NOMO-1 treated with dmso at 0.1 percent for 144 hours (cell line): ENCODE measurements at regions not wholly inside any gene's neighbourhood (a gene's known extent, or its start where the extent isn't known, plus 50 kb on each side); places are given as distances from the start of the nearest gene placed in this dataset.

Experiments
- DNase-seq: peaks from one replicate; lab custom pipeline; 2025; ENCODE audit not compliant: unreplicated experiment; lab: John Stamatoyannopoulos, UW

DNA sequence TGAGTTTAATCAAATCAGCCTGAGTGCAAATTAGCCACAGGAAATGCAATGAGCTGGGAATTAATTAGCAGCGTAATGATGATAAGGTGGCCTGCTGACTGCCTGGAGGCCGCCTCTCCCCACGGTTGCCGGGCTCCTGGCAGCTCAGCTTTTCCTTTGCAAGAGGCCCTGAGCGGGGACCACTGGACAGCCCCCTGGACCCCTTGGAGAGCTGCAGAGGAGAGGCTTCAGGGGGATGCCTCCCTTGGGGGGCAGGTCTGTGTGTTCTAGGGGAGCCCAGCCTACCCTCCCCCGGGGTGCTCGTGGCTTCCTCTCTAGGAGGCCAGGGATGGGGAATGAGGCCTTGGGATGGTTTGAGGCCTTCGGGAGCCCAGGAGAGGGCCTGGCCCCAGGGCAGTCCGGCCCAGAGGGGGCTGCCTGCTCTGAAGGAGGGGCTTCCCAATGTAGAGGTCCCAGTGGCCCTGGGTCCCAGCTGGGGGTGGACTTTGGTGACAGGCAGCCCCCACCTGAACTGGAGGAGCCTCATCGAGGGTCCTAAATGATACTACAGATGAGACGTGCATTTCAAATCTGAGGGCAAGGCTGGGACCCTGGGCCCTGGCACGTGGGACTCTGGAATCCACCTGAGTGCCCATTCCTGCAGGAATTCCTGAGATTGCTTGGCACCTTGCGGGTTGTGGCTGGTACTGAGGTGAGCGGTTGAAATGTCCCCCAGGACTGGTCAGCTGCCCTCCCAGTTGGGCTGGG, 66.4 kb upstream of the BHLHE23 start:
- DNase-seq: no peak

DNA sequence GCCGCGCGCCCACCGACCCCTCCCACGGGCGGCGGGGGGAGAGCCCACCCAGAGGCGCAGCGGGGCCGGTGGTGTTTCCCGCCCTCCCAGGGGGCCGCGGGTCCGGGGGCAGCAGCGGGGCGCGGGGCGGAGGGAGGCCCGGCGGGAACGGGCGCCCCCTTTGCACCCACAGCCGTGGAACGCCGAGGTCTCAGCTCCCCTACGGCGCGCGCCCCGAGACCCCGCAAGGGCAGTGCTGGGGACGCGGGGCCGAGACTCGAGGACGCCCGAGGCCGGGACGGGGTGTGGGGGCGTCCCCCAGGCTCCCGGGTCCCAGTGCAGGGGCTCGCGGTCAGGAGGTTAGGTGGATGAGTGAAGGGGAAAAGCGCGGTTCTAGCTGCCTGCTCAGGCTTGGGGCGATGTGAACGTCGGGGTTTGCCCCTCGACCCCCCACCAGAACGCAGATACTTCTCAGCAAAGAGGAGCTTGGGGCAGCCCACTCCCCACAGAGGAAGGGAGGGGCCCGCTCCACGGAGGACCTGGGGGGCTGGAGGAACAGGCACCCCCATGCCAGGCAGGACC, 65.5 kb upstream of the BHLHE23 start:
- no peak for DNase-seq

GRCh38 chr20:63071541-63072181, 64.9 kb upstream of the BHLHE23 start:
- DNase-seq: no peak

GRCh38 chr20:63070771-63071540, 64.2 kb upstream of the BHLHE23 start:
- DNase-seq: no peak

DNA sequence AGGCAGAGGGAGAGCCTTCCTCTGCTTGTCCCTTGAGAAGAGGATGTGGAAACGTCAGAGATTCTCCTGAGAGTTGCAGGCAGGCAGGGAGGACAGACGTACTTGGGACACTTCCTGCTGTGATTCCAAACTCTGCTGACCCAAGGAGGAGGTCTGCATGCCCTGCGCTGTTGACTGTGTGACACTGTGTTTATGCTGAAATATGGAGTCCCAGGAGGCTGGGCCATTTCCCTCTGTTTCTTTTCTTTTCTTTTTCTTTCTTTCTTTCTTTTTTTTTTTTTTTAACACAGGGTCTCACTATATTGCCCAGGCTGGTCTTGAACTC, 63.5 kb upstream of the BHLHE23 start:
- no peak for DNase-seq

GRCh38 chr20:63068711-63069367, 62.1 kb upstream of the BHLHE23 start:
- DNase-seq: no peak

DNA sequence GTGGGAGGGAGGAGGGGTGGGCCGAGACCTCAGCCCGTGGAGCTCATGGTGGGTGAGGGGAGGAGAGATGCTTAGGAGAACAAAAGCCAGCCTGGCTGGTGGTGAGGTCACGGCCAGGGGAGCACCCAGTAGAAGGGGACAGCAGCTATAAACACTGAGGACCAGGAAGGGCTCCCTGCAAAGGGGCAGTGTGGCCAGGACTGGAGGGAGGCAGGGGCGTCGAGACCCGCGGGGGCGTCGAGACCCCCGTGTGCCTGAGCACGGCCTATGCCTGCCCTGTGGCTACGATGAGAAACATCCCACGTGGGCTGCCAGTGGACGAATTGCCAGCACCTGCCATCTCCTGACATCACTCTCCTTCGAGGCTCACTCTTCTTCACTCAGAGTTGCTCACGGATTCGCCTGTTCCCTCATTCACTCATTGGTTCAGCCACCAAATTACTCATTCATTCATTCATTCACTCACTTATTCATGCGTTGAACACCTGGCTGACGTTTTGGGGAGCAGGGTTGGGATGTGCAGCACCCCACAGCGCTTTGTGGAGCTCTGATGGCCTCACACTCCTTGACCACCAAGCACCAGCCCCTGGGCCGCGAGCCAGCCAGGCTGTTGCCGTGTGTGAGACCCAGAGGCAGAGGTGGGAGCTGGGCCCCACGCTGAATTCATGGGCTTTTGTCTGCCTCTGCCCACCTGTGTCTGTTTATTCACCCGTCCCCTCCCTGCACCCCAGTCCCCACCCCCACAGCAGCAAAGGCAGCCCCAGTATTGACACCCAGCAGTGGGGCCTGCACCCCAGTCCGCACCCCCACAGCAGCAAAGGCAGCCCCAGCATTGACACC, 61.2 kb upstream of the BHLHE23 start:
- no peak for DNase-seq

- DNase-seq: no peak
These were observed 60.5 kb upstream of the BHLHE23 start for GRCh38 chr20:63067266-63067635.

GRCh38 chr20:63066506-63067265, 59.9 kb upstream of the BHLHE23 start:
- no peak for DNase-seq

DNA sequence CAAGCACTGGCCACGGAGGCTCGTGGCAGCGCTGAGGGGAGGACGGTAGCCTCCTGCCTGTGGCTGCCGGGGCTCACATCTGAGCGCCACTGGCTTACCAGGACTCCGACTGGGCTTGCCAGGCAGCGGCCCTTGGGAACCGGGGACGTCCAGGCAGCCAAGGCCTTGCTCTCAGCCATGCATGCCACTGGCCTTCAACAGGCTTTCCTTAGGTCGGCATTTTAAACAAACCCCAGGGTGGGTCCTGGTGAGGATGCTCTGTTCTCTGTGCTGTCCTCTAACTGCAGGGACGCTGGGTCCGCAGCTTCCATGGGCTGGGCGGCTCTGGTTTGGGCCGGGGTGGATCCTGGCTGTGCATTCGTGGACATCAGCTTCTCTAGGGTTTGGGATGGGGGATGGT, 59.1 kb upstream of the BHLHE23 start:
- DNase-seq: no peak

- DNase-seq: no peak
These were observed 58.3 kb upstream of the BHLHE23 start for GRCh38 chr20:63064745-63065711.

DNA sequence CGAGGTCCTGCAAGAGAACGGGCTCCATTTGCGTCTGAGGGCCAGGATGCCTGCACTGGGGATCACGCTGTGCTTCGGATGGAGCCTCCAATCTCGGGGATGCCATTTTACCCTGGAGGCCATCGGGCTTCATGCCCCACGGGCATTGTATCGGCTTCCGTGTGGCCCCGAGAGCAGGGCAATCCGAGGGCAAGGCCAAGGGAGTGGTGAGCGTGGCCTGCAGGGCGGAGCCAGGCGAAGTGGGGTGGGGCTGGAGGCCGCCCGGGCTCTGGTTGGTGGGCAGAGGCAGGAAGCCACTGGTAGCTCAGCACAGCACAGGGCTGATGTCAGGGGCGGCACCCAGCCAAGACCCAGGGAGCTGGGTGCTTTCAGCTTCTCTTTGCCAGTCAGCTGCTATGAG, 57.5 kb upstream of the BHLHE23 start:
- no peak for DNase-seq

DNA sequence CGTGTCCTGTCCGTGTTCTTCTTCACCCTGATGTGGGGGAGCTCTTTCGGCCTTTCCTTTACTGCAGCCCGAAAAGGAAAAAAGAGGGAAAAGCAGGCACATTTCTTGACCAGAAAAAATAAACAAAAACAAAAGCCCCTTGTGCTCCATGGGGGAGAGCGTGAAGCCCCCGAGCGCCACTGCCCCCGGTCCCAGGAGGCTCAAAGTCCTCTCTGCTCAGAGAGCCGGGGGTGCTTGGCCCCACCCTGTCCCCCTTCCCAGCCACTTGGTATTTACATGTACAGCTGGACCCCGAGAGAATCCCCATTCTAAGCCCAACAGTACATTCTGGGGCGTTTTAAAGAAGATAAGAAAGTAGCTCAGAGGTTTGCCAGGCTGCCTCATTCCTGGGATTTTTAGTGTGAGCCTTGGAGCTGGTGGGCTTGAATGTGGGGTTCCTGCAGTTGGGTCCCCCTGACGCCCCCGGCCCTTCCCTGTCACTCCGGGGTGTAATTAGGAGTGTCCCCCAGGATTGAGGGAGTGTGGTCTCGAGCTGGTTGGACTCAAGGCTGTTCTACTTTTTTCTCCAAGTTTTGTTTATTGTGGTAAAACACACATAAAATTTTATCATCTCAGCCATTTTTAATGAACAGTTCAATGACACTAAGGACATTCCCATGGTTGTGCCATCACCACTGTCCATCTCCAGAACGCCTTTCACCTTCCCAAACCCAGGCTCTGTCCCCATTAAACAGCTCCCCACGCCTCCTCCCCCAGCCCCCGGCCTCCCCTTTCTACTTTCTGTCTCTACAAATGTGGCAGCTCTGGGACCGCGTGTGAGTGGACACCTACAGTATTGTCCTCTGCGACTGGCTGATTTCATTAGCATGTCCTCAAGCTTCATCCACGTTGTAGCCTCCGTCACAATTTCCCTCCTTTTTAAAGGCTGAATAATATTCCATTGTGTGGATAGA, 55.7 kb upstream of the BHLHE23 start:
- no peak for DNase-seq

DNA sequence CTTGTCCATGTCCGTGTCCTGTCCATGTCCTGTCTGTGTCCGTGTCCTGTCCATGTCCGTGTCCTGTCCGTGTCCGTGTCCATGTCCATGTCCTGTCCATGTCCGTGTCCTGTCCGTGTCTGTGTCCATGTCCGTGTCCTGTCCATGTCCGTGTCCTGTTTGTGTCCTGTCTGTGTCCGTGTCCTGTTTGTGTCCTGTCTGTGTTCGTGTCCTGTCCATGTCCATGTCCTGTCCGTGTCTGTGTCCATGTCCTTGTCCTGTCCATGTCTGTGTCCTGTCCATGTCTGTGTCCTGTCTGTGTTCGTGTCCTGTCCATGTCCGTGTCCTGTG, 55.0 kb upstream of the BHLHE23 start:
- no peak for DNase-seq

DNA sequence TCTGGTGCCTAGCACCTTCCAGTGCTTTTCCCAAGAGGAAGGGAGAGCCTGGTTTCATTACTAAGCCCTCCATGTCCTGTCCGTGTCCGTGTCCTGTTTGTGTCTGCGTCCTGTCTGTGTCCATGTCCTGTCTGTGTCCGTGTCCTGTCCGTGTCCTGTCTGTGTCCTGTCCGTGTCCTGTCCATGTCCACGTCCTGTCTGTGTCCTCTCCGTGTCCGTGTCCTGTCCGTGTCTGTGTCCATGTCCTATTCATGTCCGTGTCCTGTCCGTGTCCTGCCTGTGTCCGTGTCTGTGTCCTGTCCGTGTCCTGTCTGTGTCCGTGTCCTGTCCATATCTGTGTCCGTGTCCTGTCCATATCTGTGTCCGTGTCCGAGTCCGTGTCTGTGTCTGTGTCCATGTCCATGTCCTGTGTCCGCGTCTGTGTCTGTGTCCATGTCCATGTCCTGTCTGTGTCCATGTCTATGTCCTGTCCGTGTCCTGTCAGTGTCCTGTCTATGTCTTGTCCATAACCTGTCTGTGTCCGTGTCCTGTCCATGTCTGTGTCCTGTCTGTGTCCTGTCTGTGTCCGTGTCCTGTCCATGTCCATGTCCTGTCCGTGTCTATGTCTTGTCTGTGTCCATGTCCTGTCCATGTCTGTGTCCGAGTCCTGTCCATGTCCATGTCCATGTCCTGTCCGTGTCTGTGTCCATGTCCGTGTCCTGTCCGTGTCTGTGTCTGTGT, 54.4 kb upstream of the BHLHE23 start:
- no peak for DNase-seq

DNA sequence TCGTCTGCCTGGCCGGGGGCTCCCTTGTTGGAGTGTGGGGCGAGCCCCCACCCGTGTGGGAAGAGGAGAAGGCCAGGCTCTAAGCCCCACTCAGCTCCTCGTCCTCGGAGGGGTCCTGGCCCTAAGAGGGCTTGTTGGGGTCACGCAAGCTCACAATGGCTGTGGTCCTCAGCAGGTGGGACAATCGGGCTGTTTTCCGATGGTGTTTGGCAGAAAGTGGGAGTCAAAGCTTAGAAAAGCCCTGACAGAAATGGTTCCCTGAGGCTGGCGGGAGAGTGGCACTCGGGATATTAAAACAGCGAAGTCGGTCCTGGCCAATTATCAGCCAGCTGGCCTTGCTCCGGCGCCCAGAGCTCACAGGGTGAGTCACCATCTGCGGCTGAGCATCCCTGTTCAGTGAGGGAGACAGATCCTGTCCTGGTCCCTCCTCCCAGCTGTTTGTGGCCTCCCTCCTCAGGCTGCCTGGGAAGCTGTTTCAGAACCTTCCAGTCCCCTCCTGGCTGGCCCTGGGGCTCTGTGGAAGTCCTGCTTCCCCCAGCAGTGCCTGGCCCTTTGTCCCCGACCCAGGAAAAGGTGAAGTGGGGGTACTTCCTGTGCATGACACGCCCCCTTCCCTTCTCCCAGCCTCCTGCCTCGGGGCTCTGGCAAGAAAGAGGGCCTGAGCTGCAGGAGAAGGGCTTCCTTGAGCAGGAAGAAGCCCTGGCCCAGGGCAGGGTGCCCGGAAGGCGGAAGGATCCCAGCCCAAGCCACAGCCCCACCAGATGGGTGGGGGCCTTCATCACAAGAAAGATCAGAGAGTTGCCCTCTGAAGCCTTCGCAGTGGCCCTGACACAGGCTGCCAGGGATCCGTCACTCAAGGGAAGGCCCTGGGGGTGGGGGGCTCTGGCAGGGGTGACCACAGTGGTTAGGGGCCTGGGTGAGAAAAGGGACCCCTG, 53.6 kb upstream of the BHLHE23 start:
- no peak for DNase-seq
